GM12872 (cell line): ENCODE measurements at regions not wholly inside any gene's neighbourhood (a gene's known extent, or its start where the extent isn't known, plus 50 kb on each side); places are given as distances from the start of the nearest gene placed in this dataset.

Experiments
- CTCF ChIP-seq: IDR thresholded peaks from 3 replicates; pipeline ENCODE4 v1.5.1; 2011; ENCODE audit warnings: low read depth, mild to moderate bottlenecking, low read length, moderate library complexity; ENCODE audit not compliant: insufficient read depth

- no peak for TF ChIP-seq CTCF
These were observed 139.2 kb downstream of the HLX start for GRCh38 chr1:221018414-221018813.

- TF ChIP-seq CTCF, result no peak
These were observed 143.1 kb downstream of the HLX start for GRCh38 chr1:221022331-221022730.

- no peak for TF ChIP-seq CTCF
These were observed 144.2 kb downstream of the HLX start for GRCh38 chr1:221023482-221023881.

GRCh38 chr1:221025501-221025900 is 146.3 kb downstream of the HLX start:
- TF ChIP-seq CTCF, result no peak

GRCh38 chr1:221025956-221026355 is 146.7 kb downstream of the HLX start:
- no peak for TF ChIP-seq CTCF

GRCh38 chr1:221029981-221030649 is 150.9 kb downstream of the HLX start:
- TF ChIP-seq CTCF, result no peak

GRCh38 chr1:221030990-221031389 is 151.7 kb downstream of the HLX start:
- TF ChIP-seq CTCF, result no peak
